ENCODE measurements at regions not wholly inside any gene's neighbourhood (a gene's known extent, or its start where the extent isn't known, plus 50 kb on each side); places are given as distances from the start of the nearest gene placed in this dataset.

DNA sequence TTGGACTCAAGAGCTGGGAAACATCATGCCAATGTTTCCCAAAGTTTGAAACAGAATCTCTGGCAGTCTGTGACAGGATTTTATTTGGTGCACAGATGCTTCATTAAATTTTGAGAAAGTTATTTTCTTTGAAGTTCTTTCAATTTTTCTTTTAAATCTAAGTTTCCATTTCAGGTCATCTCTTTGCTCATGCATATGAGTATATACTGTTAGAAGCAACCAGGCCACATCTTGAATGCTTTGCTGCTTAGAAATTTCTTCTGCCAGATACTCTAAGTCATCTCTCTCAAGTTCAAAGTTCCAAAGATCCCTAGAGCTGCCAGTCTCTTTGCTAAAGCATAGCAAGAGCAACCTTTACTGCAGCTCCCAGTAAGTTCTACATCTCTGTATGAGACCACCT lies 59.1 kb upstream of the CCDC28A start:
- DNase-seq (ENCODE audit: low spot score), result no peak

- DNase-seq (ENCODE audit: low spot score), result no peak
Measured at GRCh38 chr6:138716013-138716412, 57.6 kb upstream of the CCDC28A start.

GRCh38 chr6:138716971-138717665 lies 56.5 kb upstream of the CCDC28A start:
- DNase-seq (ENCODE audit: low spot score), result no peak

- DNase-seq (ENCODE audit: low spot score), result no peak
Measured at GRCh38 chr6:138719011-138719635, 54.4 kb upstream of the CCDC28A start.

DNA sequence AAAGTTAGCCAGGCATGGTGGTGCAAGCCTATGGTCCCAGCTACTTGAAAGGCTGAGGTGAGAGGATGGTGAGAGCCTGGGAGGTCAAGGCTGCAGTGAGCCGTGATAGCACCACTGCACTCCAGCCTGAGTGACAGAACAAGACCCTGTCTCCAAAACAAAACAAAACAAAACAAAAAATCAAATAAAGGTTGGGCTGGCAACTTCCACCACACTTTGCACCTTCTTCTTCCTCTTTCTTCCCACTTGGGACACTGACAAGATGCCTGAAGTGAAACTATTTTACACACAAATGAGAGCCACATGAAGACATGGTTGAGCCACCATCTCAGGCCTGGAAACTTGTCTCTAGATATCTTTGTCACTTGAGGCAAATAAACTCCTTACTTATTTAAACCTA lies 53.8 kb upstream of the CCDC28A start:
- DNase-seq (ENCODE audit: low spot score), result no peak

DNA sequence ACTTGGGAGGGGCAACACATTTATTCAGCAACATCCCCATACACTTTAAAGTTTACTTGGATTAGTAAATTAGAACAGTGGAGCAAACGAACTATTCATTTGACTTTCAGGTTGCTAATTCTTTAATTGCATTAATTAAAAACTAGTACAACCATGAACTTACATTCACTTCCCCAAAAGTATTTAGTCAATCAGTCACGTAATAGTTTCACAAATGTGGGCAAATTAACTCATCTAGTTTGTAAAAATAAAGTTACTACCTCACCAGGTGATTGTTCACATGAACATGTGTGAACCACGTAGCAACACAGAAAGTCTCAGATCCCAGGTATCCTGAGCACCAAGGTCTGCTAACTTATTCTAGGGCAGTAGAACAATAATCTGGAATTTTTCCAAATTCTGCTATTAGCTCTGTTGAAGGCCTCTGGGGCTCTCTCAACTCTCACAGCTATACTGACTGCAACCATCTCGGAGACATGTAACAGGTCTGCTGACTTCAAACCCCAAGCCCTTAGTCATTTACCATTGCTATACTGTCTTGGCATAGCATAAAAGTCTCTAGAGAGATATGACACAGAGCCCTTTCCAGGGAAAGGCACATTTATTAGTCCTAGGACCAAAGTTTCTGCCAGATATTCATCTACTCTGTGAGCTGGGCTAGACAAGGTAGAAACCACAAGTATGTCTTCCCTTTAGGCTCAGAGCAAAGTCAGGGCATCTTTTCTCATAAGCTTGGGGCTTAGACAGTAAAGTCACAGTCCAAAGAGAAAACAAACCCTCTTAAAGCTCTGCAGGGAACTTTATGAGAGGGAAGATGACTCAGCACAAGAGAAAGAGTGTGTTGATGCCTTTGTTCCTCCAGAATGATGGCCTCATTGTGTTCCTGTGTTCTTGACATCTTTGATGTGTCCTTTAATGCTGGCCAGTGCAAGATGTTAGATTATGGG lies 50.9 kb upstream of the CCDC28A start:
- DNase-seq (ENCODE audit: low spot score), result peak; percentile 6

Data from RKO (cell line).